HG02588 (cell line): ENCODE measurements at regions not wholly inside any gene's neighbourhood (a gene's known extent, or its start where the extent isn't known, plus 50 kb on each side); places are given as distances from the start of the nearest gene placed in this dataset.
"Not testable (repeated sequence)": the region's sequence is repeated elsewhere in the genome, so short reads cannot be mapped to it uniquely, and the experiment has no call there.

ENCODE experiments used
- ATAC-seq: cut with Tn5 transposase; IDR thresholded peaks from one replicate; pipeline ENCODE4 v1.9.1; 2021; ENCODE audit warnings: mild to moderate bottlenecking, moderate library complexity; ENCODE audit not compliant: unreplicated experiment

DNA sequence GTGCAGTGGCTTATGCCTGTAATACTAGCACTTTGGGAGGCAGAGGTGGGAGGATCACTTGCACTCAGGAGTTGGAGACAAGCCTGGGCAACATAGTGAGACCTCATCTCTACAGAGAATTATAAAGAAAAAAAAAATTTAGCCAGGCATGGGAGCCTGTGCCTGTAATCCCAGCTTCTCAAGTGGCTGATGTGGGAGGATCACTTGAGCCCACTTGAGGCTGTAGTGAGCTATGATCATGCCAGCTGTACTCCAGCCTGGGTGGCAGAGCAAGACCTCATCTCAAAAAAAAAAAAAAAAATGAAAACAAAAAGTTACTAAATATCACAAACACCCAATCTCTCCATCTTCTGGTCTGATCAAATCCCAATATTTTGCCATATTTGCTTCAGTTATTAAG lies 142.6 kb downstream of the DAZ2 start:
- not testable (repeated sequence) for ATAC-seq

DNA sequence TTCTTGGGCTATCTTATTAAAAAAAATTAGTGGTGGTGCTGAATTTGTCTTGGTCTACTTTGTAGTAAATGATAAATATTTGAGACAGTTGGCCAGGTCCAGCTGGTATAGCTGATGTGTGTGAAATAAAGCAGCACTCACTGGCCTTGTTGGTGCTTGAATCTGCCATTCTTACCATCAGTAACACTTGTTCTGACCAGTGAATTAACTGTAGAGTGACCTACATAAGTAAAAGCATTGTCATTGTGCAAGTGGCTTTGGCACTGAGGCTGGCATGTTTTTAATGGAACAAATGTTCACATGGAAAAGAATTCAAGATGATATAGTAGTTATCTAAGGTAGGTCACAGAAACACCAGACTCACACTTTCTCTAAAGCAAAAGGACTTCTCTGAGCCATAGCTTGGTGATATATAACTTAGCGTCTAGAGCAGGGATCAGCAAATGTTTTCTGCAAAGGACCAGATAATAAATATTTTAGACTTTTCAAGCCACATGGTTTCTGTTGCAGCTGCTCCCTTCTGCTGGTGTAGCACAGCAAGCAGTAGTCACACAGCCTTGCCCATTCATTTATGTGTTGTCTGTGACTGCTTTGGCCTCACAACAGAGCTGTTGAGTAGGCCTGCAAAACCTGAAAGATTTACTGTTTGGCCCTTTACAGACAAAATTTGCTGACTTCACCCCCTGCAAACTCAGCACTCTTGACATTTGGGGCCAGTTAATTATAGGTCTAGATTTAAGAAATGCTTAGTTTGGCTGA lies 144.1 kb downstream of the DAZ2 start:
- ATAC-seq, result not testable (repeated sequence)

DNA sequence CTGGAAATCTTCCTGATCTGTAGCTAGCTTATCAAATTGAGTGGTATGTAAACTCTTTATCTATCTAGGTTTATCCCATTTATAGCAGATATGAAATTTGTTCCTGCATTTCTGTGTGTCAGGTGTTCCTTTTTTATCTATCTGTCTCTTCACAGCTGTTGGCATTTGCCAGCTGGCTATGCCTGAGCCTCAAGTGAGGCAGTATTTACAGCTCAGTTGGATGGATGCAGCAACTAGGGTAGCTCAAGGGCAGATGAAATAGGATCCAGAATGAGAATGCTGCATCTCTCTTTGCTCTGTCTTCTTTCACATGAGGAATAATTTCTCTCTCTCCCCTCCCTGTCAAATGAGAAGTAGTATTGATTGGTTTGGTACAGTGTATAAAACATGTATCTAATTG lies 144.8 kb downstream of the DAZ2 start:
- ATAC-seq, result not testable (repeated sequence)

DNA sequence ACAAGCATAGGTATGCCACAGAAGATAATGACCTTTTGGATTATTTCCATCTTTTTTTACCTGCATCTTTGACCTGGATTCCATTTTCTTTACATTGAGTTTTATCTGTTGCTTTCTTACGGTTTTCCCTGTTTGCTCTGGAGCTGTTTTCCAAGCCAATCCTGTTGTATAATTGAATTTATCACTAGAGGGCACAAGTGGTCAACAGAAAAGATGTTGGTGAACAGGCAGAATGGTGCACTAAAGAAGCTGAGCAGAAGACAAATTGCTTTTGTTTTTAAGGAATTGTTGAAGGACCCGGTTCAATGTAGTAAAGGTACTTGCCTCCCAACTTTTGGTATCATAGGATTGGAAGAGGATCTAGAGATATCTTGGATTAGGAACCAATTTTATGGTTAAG lies 177.8 kb downstream of the DAZ2 start:
- not testable (repeated sequence) for ATAC-seq

DNA sequence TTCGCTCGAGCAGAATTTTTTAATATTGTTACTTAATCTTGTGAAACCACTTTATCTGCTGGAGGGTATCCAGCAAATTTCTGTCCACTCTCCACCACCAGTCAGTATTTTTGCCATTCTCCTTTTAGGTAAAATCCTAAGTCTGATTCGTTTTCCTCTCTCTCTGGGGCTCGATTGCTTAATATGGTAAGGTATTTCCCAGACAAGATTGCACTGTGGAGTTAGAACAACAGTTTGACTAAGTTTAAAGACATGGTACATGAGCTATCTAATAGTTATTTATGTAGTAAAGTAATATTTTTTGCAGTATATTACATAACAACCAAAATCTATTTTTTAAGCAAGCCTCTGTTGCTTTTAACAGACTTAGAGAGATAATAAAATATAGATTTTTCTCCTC lies 181.9 kb downstream of the DAZ2 start:
- not testable (repeated sequence) for ATAC-seq

- ATAC-seq, result not testable (repeated sequence)
These were observed 182.5 kb downstream of the DAZ2 start for GRCh38 chrY:23401818-23402217.

DNA sequence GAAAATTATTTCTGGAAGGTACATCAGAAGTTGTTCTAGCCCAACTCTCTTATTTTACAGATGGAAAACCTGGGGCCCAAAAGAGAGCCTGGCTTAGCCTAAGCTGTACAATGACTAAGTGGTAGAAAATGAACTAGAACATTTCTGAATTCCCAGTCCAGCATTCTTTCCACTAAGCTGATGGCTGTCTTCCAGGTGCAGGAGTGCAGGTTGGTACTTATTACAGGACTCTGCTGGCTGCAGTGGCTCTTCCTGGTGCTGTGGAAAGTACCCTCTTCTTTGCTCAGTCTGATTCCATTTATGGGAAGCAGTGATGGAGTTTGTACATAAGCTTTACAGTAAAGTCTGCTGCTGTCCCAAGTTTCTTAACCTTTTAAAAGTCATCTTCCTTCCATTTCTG lies 196.6 kb downstream of the DAZ2 start:
- ATAC-seq, result not testable (repeated sequence)

DNA sequence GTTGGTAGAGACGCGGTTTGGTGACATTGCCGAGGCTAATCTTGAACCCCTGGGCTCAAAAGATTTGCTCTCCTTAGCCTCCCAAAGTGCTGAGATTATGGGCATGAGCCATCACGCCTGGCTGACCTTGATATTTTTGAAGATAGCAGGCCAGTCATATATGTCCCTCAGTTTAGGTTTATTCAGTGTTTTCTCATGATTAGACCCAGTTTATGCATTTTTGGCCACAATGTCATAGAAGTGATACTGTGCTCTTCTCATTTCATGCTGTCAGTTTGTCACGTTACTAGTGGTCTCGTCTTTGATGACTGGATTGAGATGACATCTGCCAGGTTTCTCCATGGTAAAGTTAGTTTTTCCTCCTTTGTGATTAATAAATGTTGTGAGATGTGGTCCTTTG lies 209.9 kb downstream of the DAZ2 start:
- not testable (repeated sequence) for ATAC-seq

- ATAC-seq, result peak; percentile 95
These were observed 225.4 kb downstream of the DAZ2 start for GRCh38 chrY:23444742-23445141.

DNA sequence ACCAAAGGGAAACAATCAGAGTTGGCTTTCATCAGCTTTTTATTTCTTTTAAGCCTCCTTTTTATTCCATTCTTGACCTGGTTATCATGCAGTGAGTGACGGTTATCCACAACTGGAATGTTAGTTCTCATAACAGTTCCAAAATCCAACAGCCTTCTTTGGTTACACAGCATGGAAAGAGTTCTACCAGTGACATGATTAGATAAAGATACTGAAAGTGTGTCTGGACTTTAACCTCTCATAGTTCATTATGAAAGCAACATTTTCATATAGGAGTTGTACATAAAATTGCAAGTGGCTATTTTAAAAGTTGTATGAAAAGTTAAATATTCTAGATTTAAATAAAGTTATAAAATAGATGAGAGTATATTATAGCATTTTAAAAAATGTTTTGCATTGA lies 225.9 kb downstream of the DAZ2 start:
- peak; percentile 61 for ATAC-seq

- not testable (repeated sequence) for ATAC-seq
These were observed 236.3 kb downstream of the DAZ2 start for GRCh38 chrY:23455647-23456046.

- peak; percentile 57 for ATAC-seq
These were observed 283.6 kb downstream of the DAZ2 start for GRCh38 chrY:23502883-23503282.
